ENCODE measurements at regions not wholly inside any gene's neighbourhood (a gene's known extent, or its start where the extent isn't known, plus 50 kb on each side); places are given as distances from the start of the nearest gene placed in this dataset.
"Not testable (repeated sequence)": the region's sequence is repeated elsewhere in the genome, so short reads cannot be mapped to it uniquely, and the experiment has no call there.

DNA sequence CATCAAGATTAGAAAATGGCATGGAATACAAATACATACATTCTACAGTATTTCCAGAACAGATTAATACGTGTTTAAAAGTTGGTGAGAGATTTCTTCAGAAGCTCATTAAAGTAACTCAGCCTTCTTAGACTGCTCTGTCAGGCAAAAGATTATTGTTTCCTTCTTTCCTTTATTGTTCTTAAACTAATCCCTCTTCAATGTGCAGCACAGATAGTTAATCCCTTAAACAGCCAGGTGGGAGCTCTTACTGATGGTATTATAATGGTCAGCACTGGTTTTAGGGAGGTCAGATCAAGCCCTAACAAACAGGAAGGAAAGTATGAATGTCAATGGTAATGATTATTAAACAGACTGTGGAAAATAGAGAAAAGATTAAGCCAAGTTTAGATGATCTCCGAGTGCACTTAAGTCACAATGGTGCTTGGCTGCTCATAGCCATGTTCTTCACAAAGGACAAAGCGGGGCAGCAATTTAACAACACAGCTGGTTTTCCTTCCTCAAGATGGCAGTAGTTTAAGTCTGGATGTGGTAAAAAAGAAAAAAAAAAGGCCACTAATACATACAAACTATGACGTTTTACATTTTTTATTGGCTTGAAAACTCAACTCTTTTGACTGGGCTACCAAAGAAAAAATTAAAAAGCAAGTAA is 992.6 kb downstream of the PCDH9 start:
- intact Hi-C loops (cut with DNase I), result loop anchor here in 1 of 4 donors (2.0 kb wide), 1 partner anchor 21 kb away; no protein-coding TSS in a partner anchor
- Histone ChIP-seq H3K27me3 (ENCODE audit: control insufficient read depth, insufficient read depth) (no peaks in the 10 kb centered on the region), H3K27ac (ENCODE audit: low read length) (no peak overlapping the region), H3K4me3 (ENCODE audit: low read length) (no peak overlapping the region), H3K9me3 (ENCODE audit: control insufficient read depth, low read length) (no peaks in the 10 kb centered on the region), H3K4me1 (ENCODE audit: control insufficient read depth, insufficient read depth, low read length) (no peaks in the 10 kb centered on the region)
- 80% methylated on average over 4 of the region's 4 CpGs for WGBS
- ATAC-seq (no peak), DNase-seq (no peak)

DNA sequence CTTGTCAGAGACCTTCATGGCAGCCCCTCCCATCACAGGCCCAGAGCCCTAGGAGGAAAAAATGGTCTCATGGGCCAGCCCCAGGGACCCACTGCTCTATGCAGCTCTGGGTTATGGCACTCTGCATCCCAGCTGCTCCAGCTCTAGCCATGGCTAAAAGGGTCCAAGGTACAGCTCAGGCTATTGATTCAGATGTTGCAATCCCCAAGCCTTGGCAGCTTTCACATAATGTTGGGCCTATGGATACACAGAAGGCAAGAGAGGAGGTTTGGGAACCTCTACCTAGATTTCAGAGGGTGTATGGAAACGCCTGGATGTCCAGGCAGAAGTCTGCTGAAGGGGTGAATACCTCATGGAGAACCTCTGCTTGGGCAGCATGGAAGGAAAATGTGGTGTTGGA is 996.0 kb downstream of the PCDH9 start:
- intact Hi-C loops (cut with DNase I), result no loop called here
- DNase-seq, result no peak
- Histone ChIP-seq H3K27me3 (ENCODE audit: control insufficient read depth, insufficient read depth) (no peaks in the 10 kb centered on the region), H3K27ac (ENCODE audit: low read length) (no peak overlapping the region), H3K4me1 (ENCODE audit: control insufficient read depth, insufficient read depth, low read length) (no peaks in the 10 kb centered on the region), H3K4me3 (ENCODE audit: low read length) (no peak overlapping the region), H3K9me3 (ENCODE audit: control insufficient read depth, low read length) (no peaks in the 10 kb centered on the region)
- no peak for ATAC-seq
- 56% methylated on average over 1 of the region's 1 CpG for WGBS

DNA sequence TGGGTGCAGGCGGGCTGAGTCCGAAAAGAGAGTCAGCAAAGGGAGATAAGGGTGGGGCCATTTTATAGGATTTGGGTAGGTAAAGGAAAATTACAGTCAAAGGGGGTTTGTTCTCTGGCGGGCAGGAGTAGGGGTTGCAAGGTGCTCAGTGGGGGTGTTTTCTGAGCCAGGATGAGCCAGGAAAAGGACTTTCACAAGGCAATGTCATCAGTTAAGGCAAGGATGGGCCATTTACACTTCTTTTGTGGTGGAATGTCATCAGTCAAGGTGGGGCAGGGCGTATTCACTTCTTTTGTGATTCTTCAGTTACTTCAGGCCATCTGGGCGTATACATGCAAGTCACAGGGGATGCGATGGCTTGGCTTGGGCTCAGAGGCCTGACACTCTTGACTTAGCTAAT is 998.2 kb downstream of the PCDH9 start:
- H3K9me3 ChIP-seq (ENCODE audit: control insufficient read depth, low read length); H3K4me1 ChIP-seq (ENCODE audit: control insufficient read depth, insufficient read depth, low read length); H3K4me3 ChIP-seq (ENCODE audit: low read length); H3K27me3 ChIP-seq (ENCODE audit: control insufficient read depth, insufficient read depth); ATAC-seq; intact Hi-C loops (cut with DNase I); DNase-seq; H3K27ac ChIP-seq (ENCODE audit: low read length): not testable (repeated sequence)
- WGBS, result 91% methylated on average over 4 of the region's 6 CpGs

DNA sequence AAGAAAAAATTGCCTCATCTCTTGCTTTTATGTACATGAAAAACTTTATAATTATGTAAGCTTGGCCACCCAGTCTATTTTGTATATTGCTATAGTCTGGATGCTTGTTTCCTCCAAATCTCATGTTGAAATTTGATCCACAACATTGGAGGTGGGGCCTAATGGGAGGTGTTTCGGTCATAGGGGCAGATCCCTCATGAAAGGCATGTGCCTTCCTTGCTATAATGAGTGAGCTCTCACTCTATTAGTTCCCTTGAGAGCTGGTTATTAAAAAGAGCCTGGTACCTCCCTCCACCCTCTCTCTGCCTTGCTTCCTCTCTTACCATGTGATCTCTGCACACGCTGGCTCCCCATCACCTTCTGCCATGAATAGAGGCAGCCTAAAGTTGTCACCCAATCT is 1005.1 kb downstream of the PCDH9 start:
- 77% methylated on average over 2 of the region's 2 CpGs for WGBS

DNA sequence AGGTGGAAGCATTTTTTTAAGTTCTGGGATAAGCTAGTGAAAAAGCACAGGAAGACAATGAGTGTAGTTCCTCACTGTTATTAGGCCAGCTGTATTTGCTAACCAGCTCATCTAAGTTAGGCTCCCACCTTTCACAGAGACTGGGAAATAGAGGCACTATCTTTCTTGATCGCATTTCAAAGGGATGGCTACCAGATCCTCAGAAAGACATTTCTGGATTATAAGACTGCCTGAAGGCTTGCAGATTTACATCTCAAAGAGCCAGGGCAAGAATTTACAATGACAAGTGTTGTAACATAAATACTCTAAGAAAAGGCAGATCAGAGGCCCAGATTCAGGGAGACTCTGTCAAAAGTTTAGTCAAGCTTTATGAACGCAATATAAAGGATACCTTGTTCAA is 1005.5 kb downstream of the PCDH9 start:
- Histone ChIP-seq H3K4me3 (ENCODE audit: low read length) (no peak overlapping the region), H3K9me3 (ENCODE audit: control insufficient read depth, low read length) (no peaks in the 10 kb centered on the region), H3K27me3 (ENCODE audit: control insufficient read depth, insufficient read depth) (no peaks in the 10 kb centered on the region), H3K27ac (ENCODE audit: low read length) (no peak overlapping the region), H3K4me1 (ENCODE audit: control insufficient read depth, insufficient read depth, low read length) (no peaks in the 10 kb centered on the region)
- 81% methylated on average over 2 of the region's 2 CpGs for WGBS
- intact Hi-C loops (cut with DNase I), result no loop called here
- DNase-seq (no peak), ATAC-seq (no peak)

More for the DNA sequence above, 1005.1 kb downstream of the PCDH9 start:
- no peaks in the 10 kb centered on the region for H3K27me3 ChIP-seq (ENCODE audit: control insufficient read depth, insufficient read depth)
- H3K9me3 ChIP-seq (ENCODE audit: control insufficient read depth, low read length), result no peaks in the 10 kb centered on the region
- DNase-seq (no peak), ATAC-seq (no peak)
- H3K4me3 ChIP-seq (ENCODE audit: low read length), result no peak overlapping the region
- H3K27ac ChIP-seq (ENCODE audit: low read length), result no peak overlapping the region
- intact Hi-C loops (cut with DNase I), result no loop called here
- no peaks in the 10 kb centered on the region for H3K4me1 ChIP-seq (ENCODE audit: control insufficient read depth, insufficient read depth, low read length)

DNA sequence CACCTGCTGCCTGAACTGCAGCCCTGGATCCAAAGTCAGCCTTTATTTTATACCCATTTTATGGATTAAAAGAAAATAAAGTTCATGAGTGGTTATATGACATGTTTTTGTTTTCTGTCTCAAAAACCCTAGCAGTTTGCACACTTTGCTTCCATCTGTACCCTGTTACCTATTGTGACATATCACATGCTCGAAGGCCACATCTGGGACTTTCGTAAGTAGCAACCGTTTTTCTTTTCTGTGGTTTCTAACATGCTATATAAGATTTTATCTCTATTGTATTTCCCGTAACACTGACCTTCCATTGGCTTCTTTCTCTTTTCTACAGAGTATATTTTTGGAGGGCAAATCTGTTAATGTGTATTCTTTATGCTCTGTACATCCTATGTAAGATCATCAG is 1007.2 kb downstream of the PCDH9 start:
- H3K4me1 ChIP-seq (ENCODE audit: control insufficient read depth, insufficient read depth, low read length), result no peaks in the 10 kb centered on the region
- H3K27me3 ChIP-seq (ENCODE audit: control insufficient read depth, insufficient read depth), result no peaks in the 10 kb centered on the region
- intact Hi-C loops (cut with DNase I), result no loop called here
- no peaks in the 10 kb centered on the region for H3K9me3 ChIP-seq (ENCODE audit: control insufficient read depth, low read length)
- no peak overlapping the region for H3K4me3 ChIP-seq (ENCODE audit: low read length)
- H3K27ac ChIP-seq (ENCODE audit: low read length), result no peak overlapping the region
- ATAC-seq (no peak), DNase-seq (no peak)
- WGBS, result 85% methylated on average over 4 of the region's 4 CpGs

DNA sequence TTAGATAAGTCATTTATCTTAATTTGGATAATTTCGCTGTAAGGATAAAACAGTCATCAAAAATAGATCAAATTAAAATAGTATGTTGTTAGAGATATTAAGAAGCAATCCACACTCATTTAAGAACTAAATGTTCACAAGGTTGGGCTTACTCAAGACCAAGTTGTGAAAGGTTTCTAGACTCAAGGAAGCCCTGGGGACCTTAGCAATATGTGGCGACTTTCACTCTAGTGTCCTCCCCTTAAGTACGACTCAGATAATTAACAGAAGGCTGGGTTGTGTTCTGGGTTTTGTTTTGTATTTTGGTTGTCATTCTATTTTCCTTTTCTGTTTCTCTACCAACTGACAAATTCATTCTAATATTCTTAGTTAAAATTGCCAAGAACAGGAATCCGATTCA is 1008.0 kb downstream of the PCDH9 start:
- H3K27ac ChIP-seq (ENCODE audit: low read length), result no peak overlapping the region
- no peak overlapping the region for H3K4me3 ChIP-seq (ENCODE audit: low read length)
- H3K4me1 ChIP-seq (ENCODE audit: control insufficient read depth, insufficient read depth, low read length), result no peaks in the 10 kb centered on the region
- intact Hi-C loops (cut with DNase I), result no loop called here
- ATAC-seq (no peak), DNase-seq (no peak)
- no peaks in the 10 kb centered on the region for H3K27me3 ChIP-seq (ENCODE audit: control insufficient read depth, insufficient read depth)
- H3K9me3 ChIP-seq (ENCODE audit: control insufficient read depth, low read length), result no peaks in the 10 kb centered on the region
- WGBS, result 89% methylated on average over 4 of the region's 4 CpGs

DNA sequence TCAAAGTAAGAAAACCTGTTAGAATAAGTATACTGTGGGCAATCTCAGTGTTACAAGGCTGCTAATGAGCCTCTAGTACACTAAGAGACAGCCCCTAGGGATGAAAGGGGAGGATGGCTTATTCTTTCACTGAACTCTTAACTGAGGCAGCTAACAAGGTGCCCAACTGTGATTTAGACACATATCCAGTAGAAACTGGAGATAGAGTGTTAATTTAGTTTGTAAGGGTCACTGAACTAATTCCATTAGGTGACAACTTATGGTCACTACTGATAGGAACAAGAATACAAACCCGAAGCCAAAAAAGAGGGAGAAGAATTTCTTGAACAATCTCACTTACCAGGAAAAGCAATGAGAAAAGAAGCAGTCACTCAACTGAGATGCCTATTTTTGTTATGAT is 1010.6 kb downstream of the PCDH9 start:
- 59% methylated on average over 1 of the region's 1 CpG for WGBS

DNA sequence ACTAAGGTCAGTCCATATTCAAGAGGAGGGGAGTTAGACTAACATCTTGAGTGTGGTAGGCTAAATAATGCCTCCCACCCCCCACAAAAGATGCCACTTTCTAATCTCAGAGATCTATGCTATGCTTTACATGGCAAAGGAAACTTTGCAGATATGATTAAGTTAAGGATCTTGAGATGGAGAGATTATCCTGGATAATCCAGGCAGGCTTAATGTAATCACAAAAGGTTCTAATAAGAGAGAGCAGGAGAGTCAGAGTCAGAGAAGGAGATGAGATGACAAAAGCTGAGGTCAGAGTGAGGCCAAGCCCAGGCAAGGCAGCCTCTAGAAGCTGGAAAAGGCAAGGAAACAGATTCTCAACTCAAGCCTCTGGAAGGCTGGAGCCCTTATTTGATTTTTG is 1011.6 kb downstream of the PCDH9 start:
- Histone ChIP-seq H3K4me1 (ENCODE audit: control insufficient read depth, insufficient read depth, low read length) (no peaks in the 10 kb centered on the region), H3K27me3 (ENCODE audit: control insufficient read depth, insufficient read depth) (no peaks in the 10 kb centered on the region), H3K4me3 (ENCODE audit: low read length) (no peak overlapping the region), H3K9me3 (ENCODE audit: control insufficient read depth, low read length) (no peaks in the 10 kb centered on the region), H3K27ac (ENCODE audit: low read length) (no peak overlapping the region)
- intact Hi-C loops (cut with DNase I), result no loop called here
- no peak for DNase-seq
- ATAC-seq, result no peak

More for the DNA sequence above, 1010.6 kb downstream of the PCDH9 start:
- Histone ChIP-seq H3K27ac (ENCODE audit: low read length) (no peak overlapping the region), H3K9me3 (ENCODE audit: control insufficient read depth, low read length) (no peaks in the 10 kb centered on the region), H3K4me3 (ENCODE audit: low read length) (no peak overlapping the region), H3K4me1 (ENCODE audit: control insufficient read depth, insufficient read depth, low read length) (no peaks in the 10 kb centered on the region), H3K27me3 (ENCODE audit: control insufficient read depth, insufficient read depth) (no peaks in the 10 kb centered on the region)
- DNase-seq (no peak), ATAC-seq (no peak)
- intact Hi-C loops (cut with DNase I), result no loop called here

DNA sequence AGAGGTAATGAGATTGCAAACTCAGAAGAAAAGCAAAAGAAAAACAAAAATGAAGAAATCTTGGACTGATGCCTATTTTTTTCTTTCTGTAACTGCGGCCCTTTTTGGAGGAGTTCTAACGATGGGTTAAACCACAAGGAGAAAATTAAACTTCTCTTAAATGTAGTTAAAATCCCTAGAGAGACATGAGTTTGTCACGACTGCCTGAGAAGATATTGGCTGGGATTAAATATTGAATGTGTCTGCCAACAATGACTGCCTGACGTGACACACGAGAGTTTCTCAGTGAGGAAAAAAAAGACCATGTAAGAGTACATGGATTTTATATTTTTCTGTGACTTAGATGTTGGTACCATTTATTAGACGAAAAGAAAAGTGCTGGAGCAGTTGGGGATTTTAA is 1013.4 kb downstream of the PCDH9 start:
- intact Hi-C loops (cut with DNase I), result loop anchor here in 1 of 4 donors (2.0 kb wide), 1 partner anchor 20 kb away; no protein-coding TSS in a partner anchor
- DNase-seq, result no peak
- H3K27ac ChIP-seq (ENCODE audit: low read length), result no peak overlapping the region
- no peak overlapping the region for H3K4me3 ChIP-seq (ENCODE audit: low read length)
- ATAC-seq, result no peak
- H3K27me3 ChIP-seq (ENCODE audit: control insufficient read depth, insufficient read depth), result no peaks in the 10 kb centered on the region
- no peaks in the 10 kb centered on the region for H3K9me3 ChIP-seq (ENCODE audit: control insufficient read depth, low read length)
- no peaks in the 10 kb centered on the region for H3K4me1 ChIP-seq (ENCODE audit: control insufficient read depth, insufficient read depth, low read length)
- 35% methylated on average over 6 of the region's 6 CpGs for WGBS

DNA sequence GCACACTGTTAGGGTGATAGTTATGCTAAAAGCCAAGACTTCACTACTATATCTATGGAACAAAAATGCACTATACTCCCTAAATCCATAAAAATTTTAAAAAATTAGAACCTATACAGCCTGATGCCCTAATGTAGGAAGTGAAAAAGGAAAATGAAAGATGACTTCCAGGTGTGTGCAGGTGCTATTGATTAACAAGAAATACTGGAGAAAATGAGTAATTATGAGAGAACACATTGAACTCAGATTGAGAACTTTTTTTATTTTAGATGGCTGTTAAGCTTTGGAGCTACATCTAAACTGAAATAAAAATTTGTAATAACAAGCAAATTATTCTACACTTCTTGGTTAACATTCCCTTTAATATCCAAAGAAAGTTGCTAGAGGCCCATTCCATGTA is 1015.7 kb downstream of the PCDH9 start:
- no peak overlapping the region for H3K4me3 ChIP-seq (ENCODE audit: low read length)
- no peaks in the 10 kb centered on the region for H3K27me3 ChIP-seq (ENCODE audit: control insufficient read depth, insufficient read depth)
- intact Hi-C loops (cut with DNase I), result no loop called here
- no peak for DNase-seq
- H3K27ac ChIP-seq (ENCODE audit: low read length), result no peak overlapping the region
- ATAC-seq, result no peak
- H3K4me1 ChIP-seq (ENCODE audit: control insufficient read depth, insufficient read depth, low read length), result no peaks in the 10 kb centered on the region
- H3K9me3 ChIP-seq (ENCODE audit: control insufficient read depth, low read length), result no peaks in the 10 kb centered on the region

DNA sequence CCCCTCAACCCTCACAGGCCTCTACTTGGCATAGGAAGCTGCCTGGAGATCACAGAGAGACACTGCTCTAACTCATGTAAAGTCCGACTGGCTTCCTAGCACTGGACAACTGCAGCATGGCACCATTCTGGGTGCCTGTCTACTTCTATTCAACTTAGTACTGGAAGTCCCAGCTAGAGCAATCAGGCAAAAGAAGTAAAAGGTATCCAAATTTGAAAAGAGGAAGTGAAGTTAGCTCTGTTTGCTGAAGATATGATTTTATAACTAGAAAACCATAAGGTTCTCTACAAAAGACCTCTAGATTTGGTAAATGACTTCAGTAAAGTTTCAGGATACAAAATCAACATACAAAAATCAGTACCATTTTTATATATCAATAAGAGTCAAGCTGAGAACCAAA is 1017.6 kb downstream of the PCDH9 start:
- 90% methylated on average over 1 of the region's 1 CpG for WGBS
- DNase-seq, result no peak
- Histone ChIP-seq H3K27ac (ENCODE audit: low read length) (no peak overlapping the region), H3K9me3 (ENCODE audit: control insufficient read depth, low read length) (no peaks in the 10 kb centered on the region), H3K4me1 (ENCODE audit: control insufficient read depth, insufficient read depth, low read length) (no peaks in the 10 kb centered on the region), H3K27me3 (ENCODE audit: control insufficient read depth, insufficient read depth) (no peaks in the 10 kb centered on the region), H3K4me3 (ENCODE audit: low read length) (no peak overlapping the region)
- ATAC-seq, result no peak
- intact Hi-C loops (cut with DNase I), result no loop called here
